Endothelial cell of umbilical vein (primary cell): ENCODE measurements at regions not wholly inside any gene's neighbourhood (a gene's known extent, or its start where the extent isn't known, plus 50 kb on each side); places are given as distances from the start of the nearest gene placed in this dataset.

Experiments used
- BruUV-seq: library from RNA; stranded (reverse); fragments of 400-500 nt; replicated peaks from 2 replicates; lab custom pipeline; 2021; lab: Mats Ljungman, UMichigan
- CTCF ChIA-PET: fragments of 300-600, 350-600 bp; sonication (Branson Sonifier 250); formaldehyde crosslinking; loops from one replicate; lab custom pipeline; 2021; ENCODE audit warnings: antibody characterized with exemption, inconsistent platforms; lab: Charles Lee
- POLR2A ChIA-PET: fragments of 300-600, 350-600 bp; sonication (Branson Sonifier 250); formaldehyde crosslinking; loops from one replicate; lab custom pipeline; 2021; ENCODE audit warnings: antibody characterized with exemption, inconsistent platforms; lab: Charles Lee
- DNase-seq: peaks from one replicate; pipeline ENCODE4 v3.0.0-alpha.2; 2011; ENCODE audit warnings: low read depth, low spot score
- FAIRE-seq: peaks from 2 replicates; lab custom pipeline; 2011; peaks lifted over from hg19 to GRCh38; lab: Jason Lieb, UNC
- H2AFZ ChIP-seq: 2 replicates; pipeline ENCODE4 v1.6.0; 2012; ENCODE audit warnings: low read depth, low read length, control low read depth, inconsistent platforms
- H3K27ac ChIP-seq: 2 replicates; pipeline ENCODE4 v1.5.1; 2011; ENCODE audit warnings: low read depth, mild to moderate bottlenecking, control low read depth, low read length, moderate library complexity; ENCODE audit not compliant: insufficient read depth
- H3K27me3 ChIP-seq, 2 experiments: 2 replicates each; pipeline versions ENCODE4 v1.6.0 to v1.6.1; 2011; ENCODE audit warnings: low read length in 2 of 2, mixed read lengths in 1 of 2; ENCODE audit not compliant: control insufficient read depth in 2 of 2, insufficient read depth in 2 of 2
- H3K36me3 ChIP-seq, 2 experiments: 2 replicates in 1 of 2; 3 replicates in 1 of 2; pipeline ENCODE4 v1.5.1; 2011; ENCODE audit warnings: low read length in 2 of 2, mild to moderate bottlenecking in 1 of 2, moderate library complexity in 1 of 2; ENCODE audit not compliant: control insufficient read depth in 2 of 2, insufficient read depth in 2 of 2; ENCODE audit errors: extremely low read depth in 1 of 2
- H3K4me1 ChIP-seq: 3 replicates; pipeline ENCODE4 v1.5.1; 2011; ENCODE audit warnings: mild to moderate bottlenecking, low read length; ENCODE audit not compliant: control insufficient read depth, insufficient read depth; ENCODE audit errors: extremely low read depth
- H3K4me2 ChIP-seq: 2 replicates; pipeline ENCODE4 v1.6.1; 2011; ENCODE audit warnings: low read length, control low read depth, mixed read lengths; ENCODE audit not compliant: insufficient read depth
- H3K4me3 ChIP-seq, 3 experiments: fragments of 200-600 bp in 1 of 3; sonication (generic), shearing (Covaris generic) in 1 of 3; replicated peaks in 1 of 3; 2 replicates each; pipeline ENCODE4 v1.5.1; 2011 to 2016; ENCODE audit warnings: control low read depth in 3 of 3, low read length in 3 of 3, mild to moderate bottlenecking in 2 of 3, inconsistent platforms in 1 of 3, low read depth in 1 of 3, moderate library complexity in 1 of 3; ENCODE audit not compliant: insufficient read depth in 1 of 3
- H3K79me2 ChIP-seq: 2 replicates; pipeline ENCODE4 v1.6.0; 2012; ENCODE audit warnings: low read length, inconsistent platforms; ENCODE audit not compliant: control insufficient read depth, insufficient read depth
- H3K9ac ChIP-seq: replicated peaks from 2 replicates; pipeline ENCODE3; 2011; ENCODE audit warnings: low read length, control low read depth; ENCODE audit not compliant: insufficient read depth; ENCODE audit errors: extremely low read depth
- H3K9me1 ChIP-seq: replicated peaks from 3 replicates; pipeline ENCODE4 v1.6.0; 2011; ENCODE audit warnings: mild to moderate bottlenecking, low read length; ENCODE audit not compliant: control insufficient read depth, insufficient read depth; ENCODE audit errors: extremely low read depth
- H3K9me3 ChIP-seq: replicated peaks from 2 replicates; pipeline ENCODE4 v1.5.1; 2012; ENCODE audit warnings: low read length, inconsistent platforms; ENCODE audit not compliant: control insufficient read depth, insufficient read depth
- H4K20me1 ChIP-seq: replicated peaks from 2 replicates; pipeline ENCODE3; 2011; ENCODE audit warnings: mild to moderate bottlenecking, low read length; ENCODE audit not compliant: control insufficient read depth, insufficient read depth; ENCODE audit errors: extremely low read depth
- EZH2 ChIP-seq: IDR thresholded peaks from 2 replicates; pipeline ENCODE4 v1.6.1; 2012; ENCODE audit warnings: borderline replicate concordance, low read depth, mild to moderate bottlenecking, moderate library complexity, low read length, inconsistent platforms; ENCODE audit not compliant: severe bottlenecking
- FOS ChIP-seq: IDR thresholded peaks from 2 replicates; pipeline ENCODE4 v1.6.1; 2011; ENCODE audit warnings: mild to moderate bottlenecking, low read length, moderate library complexity, borderline replicate concordance; ENCODE audit not compliant: insufficient read depth
- GATA2 ChIP-seq: IDR thresholded peaks from 2 replicates; pipeline ENCODE4 v1.7.0; 2011; ENCODE audit warnings: low read depth, mild to moderate bottlenecking, moderate library complexity, mixed read lengths, low read length; ENCODE audit not compliant: insufficient read length, insufficient read depth
- JUN ChIP-seq: IDR thresholded peaks from 2 replicates; pipeline ENCODE4 v1.6.1; 2011; ENCODE audit warnings: borderline replicate concordance, low read depth; ENCODE audit not compliant: insufficient read length, insufficient read depth
- MYC ChIP-seq: IDR thresholded peaks from one replicate; pipeline ENCODE4 v1.6.1; 2011; ENCODE audit warnings: mild to moderate bottlenecking, low read depth, low read length
- POLR2A ChIP-seq: IDR thresholded peaks from 2 replicates; pipeline ENCODE4 v1.6.1; 2012; ENCODE audit warnings: low read depth, mild to moderate bottlenecking, control low read depth, low read length
- POLR2AphosphoS5 ChIP-seq: IDR thresholded peaks from 2 replicates; pipeline ENCODE4 v1.6.1; 2012; ENCODE audit warnings: low read depth, mild to moderate bottlenecking, control low read depth, low read length, moderate library complexity; ENCODE audit not compliant: insufficient read depth
- dilution Hi-C: fragments of 300-500 bp; cut with MboI; formaldehyde crosslinking; loops from one replicate; pipeline ENCODE4 v1.15.0; 2019; ENCODE audit warnings: low sequenced_read_pairs; ENCODE audit not compliant: extremely low pct_ligation_motif_present
- intact Hi-C: fragments of 100-400 bp; cut with micrococcal nuclease; formaldehyde crosslinking; loops from one replicate; pipeline ENCODE4 v1.10.0; 2022
- TF ChIP-seq, protein P1 (sequence below): IDR thresholded peaks from 2 replicates; pipeline ENCODE4 v1.6.1; 2011; ENCODE audit not compliant: insufficient read depth, insufficient read length
- TF ChIP-seq, protein P2 (sequence below), 2 donors: IDR thresholded peaks; 1 replicate in 1 of 2; 2 replicates in 1 of 2; pipeline ENCODE4 v1.5.1; 2011; ENCODE audit warnings: low read length in 2 of 2, mild to moderate bottlenecking in 2 of 2, moderate library complexity in 2 of 2, control low read depth in 1 of 2, inconsistent platforms in 1 of 2, low read depth in 1 of 2; ENCODE audit not compliant: insufficient read depth in 1 of 2; ENCODE audit errors: extremely low read depth in 1 of 2

DNA sequence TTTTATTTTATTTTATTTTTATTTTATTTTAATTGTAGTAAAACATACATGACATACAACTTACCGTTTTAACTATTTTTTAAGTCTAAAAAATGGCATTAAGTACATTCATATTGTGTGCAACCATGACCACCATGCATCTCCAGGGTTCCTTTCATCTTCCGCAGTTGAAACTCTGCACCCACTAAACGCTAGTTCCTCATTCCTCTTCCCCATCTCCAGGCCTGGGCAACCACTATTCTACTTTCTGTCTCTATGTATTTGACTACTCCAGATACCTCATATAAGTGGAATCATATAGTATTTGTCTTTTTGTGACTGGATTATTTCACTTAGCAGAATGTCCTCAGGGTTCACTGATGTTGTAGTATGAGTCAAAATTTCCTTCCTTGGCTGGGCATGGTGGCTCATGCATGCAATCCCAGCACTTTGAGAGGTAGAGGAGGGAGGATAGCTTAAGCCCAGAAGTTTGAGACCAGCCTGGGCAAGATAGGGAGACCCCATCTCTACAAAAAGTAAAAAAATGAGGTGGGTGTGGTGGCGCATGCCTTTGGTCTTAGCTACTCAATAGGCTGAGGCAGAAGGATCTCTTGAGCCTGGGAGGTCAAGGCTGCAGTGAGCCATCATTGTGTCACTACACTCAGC, 55.7 kb upstream of the ZNF507 start:
- POLR2A ChIA-PET: no interaction called here
- Histone ChIP-seq H3K79me2 (no peaks in the 10 kb centered on the region), H3K9me1 (no peaks in the 10 kb centered on the region), H3K9me3 (no peaks in the 10 kb centered on the region), H3K4me3 (no peak overlapping the region), H3K4me1 (no peaks in the 10 kb centered on the region), H3K4me2 (no peak overlapping the region), H3K36me3 (no peaks in the 10 kb centered on the region), H3K27me3 (no peaks in the 10 kb centered on the region), H3K9ac (no peak overlapping the region), H2AFZ (no peak overlapping the region), H3K27ac (no peak overlapping the region), H4K20me1 (no peaks in the 10 kb centered on the region)
- DNase-seq (no peak), FAIRE-seq (no peak)
- intact Hi-C loops: no loop called here
- no peak for TF ChIP-seq GATA2
- TF ChIP-seq EZH2: no peak
- TF ChIP-seq POLR2A: no peak
- TF ChIP-seq, protein P1, sequence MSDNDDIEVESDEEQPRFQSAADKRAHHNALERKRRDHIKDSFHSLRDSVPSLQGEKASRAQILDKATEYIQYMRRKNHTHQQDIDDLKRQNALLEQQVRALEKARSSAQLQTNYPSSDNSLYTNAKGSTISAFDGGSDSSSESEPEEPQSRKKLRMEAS: no peak
- no peak for TF ChIP-seq POLR2AphosphoS5
- TF ChIP-seq FOS: no peak
- TF ChIP-seq, protein P2, sequence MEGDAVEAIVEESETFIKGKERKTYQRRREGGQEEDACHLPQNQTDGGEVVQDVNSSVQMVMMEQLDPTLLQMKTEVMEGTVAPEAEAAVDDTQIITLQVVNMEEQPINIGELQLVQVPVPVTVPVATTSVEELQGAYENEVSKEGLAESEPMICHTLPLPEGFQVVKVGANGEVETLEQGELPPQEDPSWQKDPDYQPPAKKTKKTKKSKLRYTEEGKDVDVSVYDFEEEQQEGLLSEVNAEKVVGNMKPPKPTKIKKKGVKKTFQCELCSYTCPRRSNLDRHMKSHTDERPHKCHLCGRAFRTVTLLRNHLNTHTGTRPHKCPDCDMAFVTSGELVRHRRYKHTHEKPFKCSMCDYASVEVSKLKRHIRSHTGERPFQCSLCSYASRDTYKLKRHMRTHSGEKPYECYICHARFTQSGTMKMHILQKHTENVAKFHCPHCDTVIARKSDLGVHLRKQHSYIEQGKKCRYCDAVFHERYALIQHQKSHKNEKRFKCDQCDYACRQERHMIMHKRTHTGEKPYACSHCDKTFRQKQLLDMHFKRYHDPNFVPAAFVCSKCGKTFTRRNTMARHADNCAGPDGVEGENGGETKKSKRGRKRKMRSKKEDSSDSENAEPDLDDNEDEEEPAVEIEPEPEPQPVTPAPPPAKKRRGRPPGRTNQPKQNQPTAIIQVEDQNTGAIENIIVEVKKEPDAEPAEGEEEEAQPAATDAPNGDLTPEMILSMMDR (IDR thresholded peaks at IDR 0.05; ENCODE audit: extremely low read depth in 1 of 2, insufficient read depth in 1 of 2, low read depth in 1 of 2, low read length in 2 of 2): no peak
- TF ChIP-seq JUN: no peak
- no peak for TF ChIP-seq MYC
- no TSS peak for BruUV-seq
- dilution Hi-C loops: no loop called here
- CTCF ChIA-PET: interaction anchor here (1.1 to 4.5 kb wide), 3 partner anchors 8 to 281 kb away, joined by 3 to 39 read pairs (median 5); no protein-coding TSS in a partner anchor
